ENCODE measurements at regions not wholly inside any gene's neighbourhood (a gene's known extent, or its start where the extent isn't known, plus 50 kb on each side); places are given as distances from the start of the nearest gene placed in this dataset.

- TF ChIP-seq EZH2 (IDR thresholded peaks at IDR 0.05; ENCODE audit: borderline replicate concordance, low read length): no peak
- no peak for TF ChIP-seq CTCF (conservative IDR thresholded peaks at IDR 0.05 in 1 of 2, IDR thresholded peaks at IDR 0.05 in 1 of 2; ENCODE audit: extremely low read depth in 1 of 2, insufficient read depth in 1 of 2, low read depth in 1 of 2, low read length in 2 of 2)
Observed at GRCh38 chr9:19637084-19637483, 151.8 kb downstream of the SLC24A2 start.
